PC-3 (cell line): ENCODE measurements at regions not wholly inside any gene's neighbourhood (a gene's known extent, or its start where the extent isn't known, plus 50 kb on each side); places are given as distances from the start of the nearest gene placed in this dataset.

ENCODE experiments used
- EZH2phosphoT487 ChIP-seq: fragments of 300-600 bp; sonication (generic); IDR thresholded peaks from 2 replicates; pipeline ENCODE4 v1.6.1; 2018; ENCODE audit warnings: mild to moderate bottlenecking, antibody characterized with exemption, low read length, borderline replicate concordance
- TF ChIP-seq, protein P1 (sequence below): fragments of 300-600 bp; sonication (generic); conservative IDR thresholded peaks from 2 replicates; pipeline ENCODE4 v1.5.1; 2017; ENCODE audit warnings: antibody characterized with exemption, low read depth, mild to moderate bottlenecking, low read length

DNA sequence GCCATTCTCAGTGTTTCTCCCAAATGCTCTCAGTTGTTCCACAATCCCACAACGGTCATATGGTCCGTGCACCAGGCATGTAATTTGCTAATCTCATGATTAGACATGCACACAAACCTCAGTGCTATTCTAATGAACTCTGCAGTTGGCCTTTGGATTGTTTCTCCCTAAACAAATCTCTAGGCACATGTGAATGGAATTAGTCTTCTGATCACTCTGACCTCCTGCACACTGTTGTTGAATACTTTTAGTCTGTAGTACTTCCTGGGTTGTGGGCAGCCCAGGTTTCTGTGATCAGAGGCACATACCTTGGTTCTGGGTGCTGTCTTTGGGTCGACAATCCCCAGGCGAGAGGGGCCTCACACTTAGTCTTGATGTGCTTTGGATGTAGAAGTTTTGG lies 498.7 kb upstream of the SPRED2 start:
- TF ChIP-seq, protein P1, sequence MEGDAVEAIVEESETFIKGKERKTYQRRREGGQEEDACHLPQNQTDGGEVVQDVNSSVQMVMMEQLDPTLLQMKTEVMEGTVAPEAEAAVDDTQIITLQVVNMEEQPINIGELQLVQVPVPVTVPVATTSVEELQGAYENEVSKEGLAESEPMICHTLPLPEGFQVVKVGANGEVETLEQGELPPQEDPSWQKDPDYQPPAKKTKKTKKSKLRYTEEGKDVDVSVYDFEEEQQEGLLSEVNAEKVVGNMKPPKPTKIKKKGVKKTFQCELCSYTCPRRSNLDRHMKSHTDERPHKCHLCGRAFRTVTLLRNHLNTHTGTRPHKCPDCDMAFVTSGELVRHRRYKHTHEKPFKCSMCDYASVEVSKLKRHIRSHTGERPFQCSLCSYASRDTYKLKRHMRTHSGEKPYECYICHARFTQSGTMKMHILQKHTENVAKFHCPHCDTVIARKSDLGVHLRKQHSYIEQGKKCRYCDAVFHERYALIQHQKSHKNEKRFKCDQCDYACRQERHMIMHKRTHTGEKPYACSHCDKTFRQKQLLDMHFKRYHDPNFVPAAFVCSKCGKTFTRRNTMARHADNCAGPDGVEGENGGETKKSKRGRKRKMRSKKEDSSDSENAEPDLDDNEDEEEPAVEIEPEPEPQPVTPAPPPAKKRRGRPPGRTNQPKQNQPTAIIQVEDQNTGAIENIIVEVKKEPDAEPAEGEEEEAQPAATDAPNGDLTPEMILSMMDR: no peak
- TF ChIP-seq EZH2phosphoT487: no peak
